ENCODE measurements at regions not wholly inside any gene's neighbourhood (a gene's known extent, or its start where the extent isn't known, plus 50 kb on each side); places are given as distances from the start of the nearest gene placed in this dataset.
"Not testable (repeated sequence)": the region's sequence is repeated elsewhere in the genome, so short reads cannot be mapped to it uniquely, and the experiment has no call there.

GRCh38 chr2:126238251-126238650 lies 417.7 kb upstream of the GYPC start:
- DNase-seq (ENCODE audit: low read depth): no peak

- DNase-seq (ENCODE audit: low read depth): no peak
Observed at GRCh38 chr2:126239320-126239955, 416.5 kb upstream of the GYPC start.

GRCh38 chr2:126241001-126241400 lies 415.0 kb upstream of the GYPC start:
- DNase-seq (ENCODE audit: low read depth): no peak

GRCh38 chr2:126241411-126241810 lies 414.5 kb upstream of the GYPC start:
- DNase-seq (ENCODE audit: low read depth): no peak

GRCh38 chr2:126244937-126245336 lies 411.0 kb upstream of the GYPC start:
- DNase-seq (ENCODE audit: low read depth): no peak

- no peak for DNase-seq (ENCODE audit: low read depth)
Observed at GRCh38 chr2:126253669-126254068, 402.3 kb upstream of the GYPC start.

DNA sequence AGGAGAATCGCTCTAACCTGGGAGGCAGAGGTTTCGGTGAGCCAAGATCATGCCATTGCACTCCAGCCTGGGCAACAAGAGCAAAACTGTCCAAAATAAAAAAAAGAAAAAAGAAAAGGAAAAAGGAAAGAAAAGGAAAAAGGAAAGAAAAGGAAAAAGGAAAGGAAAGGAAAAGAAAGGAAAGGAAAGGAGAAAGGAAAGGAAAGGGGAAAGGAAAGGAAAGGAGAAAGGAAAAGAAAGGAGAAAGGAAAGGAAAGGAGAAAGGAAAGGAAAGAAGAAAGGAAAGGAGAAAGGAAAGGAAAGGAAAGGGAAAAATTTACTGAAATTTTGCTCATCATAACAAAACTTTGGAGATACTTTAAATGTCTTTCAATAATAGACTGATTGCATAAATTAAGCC lies 391.3 kb upstream of the GYPC start:
- no peak for DNase-seq (ENCODE audit: low read depth)

GRCh38 chr2:126269911-126270310 lies 386.0 kb upstream of the GYPC start:
- no peak for DNase-seq (ENCODE audit: low read depth)

DNA sequence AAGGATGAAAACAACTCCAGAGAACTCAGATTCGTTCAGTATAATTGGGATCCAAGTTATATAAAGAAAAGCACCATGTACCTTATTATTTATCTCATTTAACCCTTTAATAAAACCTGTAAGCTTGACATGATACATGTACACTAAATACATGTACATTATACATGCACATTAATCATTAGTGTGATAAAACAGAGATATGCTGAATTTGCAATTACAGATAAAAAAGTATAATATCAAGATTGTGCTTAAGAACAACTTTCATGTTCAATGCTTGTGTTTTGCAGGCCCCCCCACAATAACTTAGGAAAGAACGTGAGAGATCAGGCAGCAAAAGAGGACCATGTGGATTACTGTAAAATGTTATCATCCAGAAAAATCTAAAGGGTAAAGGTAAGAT lies 385.4 kb upstream of the GYPC start:
- no peak for DNase-seq (ENCODE audit: low read depth)

DNA sequence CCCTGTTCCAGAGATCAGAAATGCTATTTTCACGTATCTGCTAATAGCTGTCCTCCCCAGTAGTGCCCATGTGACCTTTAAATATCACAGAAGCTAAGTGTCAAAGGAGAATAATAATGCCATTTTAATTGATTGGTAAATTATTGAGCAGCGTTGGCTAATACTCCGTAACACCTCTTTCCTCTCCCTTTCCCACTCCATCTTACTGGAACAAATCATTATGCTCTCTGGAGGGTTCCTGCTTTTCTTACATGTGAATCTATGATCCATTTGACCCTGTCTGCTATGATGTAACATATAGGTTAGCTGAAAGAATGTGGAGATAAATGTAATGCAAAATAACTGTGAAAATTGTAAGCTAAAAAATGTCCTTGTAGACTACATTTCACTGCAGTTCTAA lies 383.6 kb upstream of the GYPC start:
- DNase-seq (ENCODE audit: low read depth): no peak

GRCh38 chr2:126275098-126275497 lies 380.9 kb upstream of the GYPC start:
- DNase-seq (ENCODE audit: low read depth): no peak

GRCh38 chr2:126276268-126276667 lies 379.7 kb upstream of the GYPC start:
- not testable (repeated sequence) for DNase-seq (ENCODE audit: low read depth)

GRCh38 chr2:126288362-126288761 lies 367.6 kb upstream of the GYPC start:
- DNase-seq (ENCODE audit: low read depth): no peak

DNA sequence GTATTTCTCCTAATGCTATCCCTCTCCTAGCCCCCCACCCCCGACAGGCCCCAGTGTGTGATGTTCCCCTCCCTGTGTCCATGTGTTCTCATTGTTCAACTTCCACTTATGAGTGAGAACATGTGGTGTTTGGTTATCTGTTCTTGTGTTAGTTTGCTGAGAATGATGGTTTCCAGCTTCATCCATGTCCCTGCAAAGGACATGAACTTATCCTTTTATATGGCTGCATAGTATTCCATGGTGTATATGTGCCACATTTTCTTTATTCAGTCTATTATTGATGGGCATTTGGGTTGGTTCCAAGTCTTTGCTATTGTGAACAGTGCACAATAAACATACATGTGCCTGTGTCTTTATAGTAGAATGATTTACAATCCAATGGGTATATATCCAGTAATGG lies 362.0 kb upstream of the GYPC start:
- DNase-seq (ENCODE audit: low read depth): not testable (repeated sequence)

- DNase-seq (ENCODE audit: low read depth): no peak
Observed at GRCh38 chr2:126299469-126299976, 356.4 kb upstream of the GYPC start.

- DNase-seq (ENCODE audit: low read depth): no peak
Observed at GRCh38 chr2:126300348-126300747, 355.6 kb upstream of the GYPC start.

DNA sequence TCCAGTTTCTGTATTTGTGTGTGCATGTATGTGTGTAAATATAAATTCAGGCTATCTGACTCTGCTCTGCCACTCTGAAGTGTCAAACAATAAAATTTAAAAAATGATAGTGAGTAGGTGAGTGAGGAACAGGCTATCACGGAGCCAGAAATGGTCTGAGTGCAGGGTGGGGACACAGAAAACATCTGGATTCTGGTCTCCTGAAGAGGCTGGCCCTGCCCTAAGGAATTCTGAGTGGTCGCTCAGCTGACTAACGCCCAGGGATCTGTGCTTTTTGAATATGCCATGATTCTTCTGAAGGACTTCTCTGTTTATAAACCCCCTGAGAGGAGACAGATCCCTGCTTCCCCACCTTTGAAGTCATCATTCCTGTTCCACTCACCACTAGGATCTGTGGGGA lies 353.9 kb upstream of the GYPC start:
- DNase-seq (ENCODE audit: low read depth): no peak

DNA sequence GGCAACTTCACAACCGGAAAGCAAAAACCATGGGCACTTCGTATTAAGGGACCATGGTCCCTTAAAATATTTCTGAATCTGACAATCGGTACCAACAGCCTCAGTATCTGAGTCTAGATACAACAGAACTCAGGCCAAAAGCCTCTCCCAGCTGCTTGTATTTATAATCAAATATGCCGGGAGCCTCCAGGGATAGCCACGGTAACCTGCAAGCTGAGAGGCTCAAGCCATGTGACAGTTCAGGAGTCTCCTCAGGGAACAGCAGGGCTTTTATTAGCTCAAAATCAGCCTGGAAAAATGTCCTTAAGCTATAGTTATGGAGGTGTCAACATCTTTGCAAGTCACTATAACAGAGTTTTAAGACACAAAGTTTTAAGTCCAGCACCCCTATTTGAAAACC lies 352.8 kb upstream of the GYPC start:
- no peak for DNase-seq (ENCODE audit: low read depth)

- DNase-seq (ENCODE audit: low read depth): no peak
Observed at GRCh38 chr2:126304154-126304553, 351.8 kb upstream of the GYPC start.

DNA sequence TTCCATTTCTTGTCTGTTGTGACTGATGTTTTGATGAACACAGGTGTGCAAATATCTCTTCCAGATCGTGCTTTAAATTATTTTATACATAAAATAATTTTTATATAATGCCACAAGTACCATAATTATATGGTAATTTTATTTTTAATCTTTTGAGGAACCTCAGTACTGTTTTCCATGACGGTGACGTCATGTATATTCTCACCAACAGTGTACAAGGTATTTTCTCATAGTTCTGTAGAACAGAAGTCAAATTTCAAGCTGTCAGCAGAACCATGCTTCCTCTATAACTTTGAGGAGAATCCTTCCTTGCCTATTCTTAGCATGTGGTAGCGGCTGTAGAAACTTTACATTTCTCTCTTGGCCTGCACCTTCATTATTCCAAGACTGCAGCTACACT lies 349.4 kb upstream of the GYPC start:
- no peak for DNase-seq (ENCODE audit: low read depth)

GRCh38 chr2:126307740-126308139 lies 348.2 kb upstream of the GYPC start:
- DNase-seq (ENCODE audit: low read depth): no peak

GRCh38 chr2:126309185-126309584 lies 346.8 kb upstream of the GYPC start:
- DNase-seq (ENCODE audit: low read depth): no peak

- DNase-seq (ENCODE audit: low read depth): no peak
Observed at GRCh38 chr2:126312579-126312978, 343.4 kb upstream of the GYPC start.

- DNase-seq (ENCODE audit: low read depth): no peak
Observed at GRCh38 chr2:126315828-126316227, 340.1 kb upstream of the GYPC start.
